OCI-LY7 (cell line): ENCODE measurements at regions not wholly inside any gene's neighbourhood (a gene's known extent, or its start where the extent isn't known, plus 50 kb on each side); places are given as distances from the start of the nearest gene placed in this dataset.

Experiments used
- BruUV-seq: library from RNA; stranded (reverse); fragments of 400-500 nt; replicated peaks from 2 replicates; lab custom pipeline; 2021; lab: Mats Ljungman, UMichigan
- CTCF ChIA-PET: fragments of 300-600 bp; sonication (Branson Sonifier 250); formaldehyde crosslinking; loops from one replicate; lab custom pipeline; 2022; ENCODE audit warnings: antibody characterized with exemption; ENCODE audit not compliant: unreplicated experiment; lab: Charles Lee
- POLR2A ChIA-PET: fragments of 300-600 bp; sonication (Branson Sonifier 250); formaldehyde crosslinking; loops from one replicate; lab custom pipeline; 2022; ENCODE audit warnings: antibody characterized with exemption; lab: Charles Lee
- DNase-seq: peaks from one replicate; pipeline ENCODE4 v3.0.0-alpha.2; 2015; ENCODE audit warnings: low spot score
- H2AFZ ChIP-seq: fragments of 200-600 bp; sonication (generic), shearing (Covaris generic); 2 replicates; pipeline ENCODE4 v1.6.1; 2014; ENCODE audit warnings: mild to moderate bottlenecking, antibody characterized with exemption, low read length, moderate library complexity
- H3K27ac ChIP-seq: fragments of 200-600 bp; sonication (generic); 2 replicates; pipeline ENCODE4 v1.5.1; 2014; ENCODE audit warnings: mixed run types, low read depth, mild to moderate bottlenecking, moderate library complexity, low read length, inconsistent platforms; ENCODE audit not compliant: poor library complexity, severe bottlenecking
- H3K36me3 ChIP-seq: fragments of 200-600 bp; sonication (generic); 2 replicates; pipeline ENCODE4 v1.6.1; 2014; ENCODE audit warnings: mild to moderate bottlenecking, antibody characterized with exemption, low read length, moderate library complexity, mixed read lengths; ENCODE audit not compliant: insufficient read depth
- H3K4me1 ChIP-seq: fragments of 200-600 bp; sonication (generic); 2 replicates; pipeline ENCODE4 v1.5.1; 2014; ENCODE audit warnings: mild to moderate bottlenecking, low read length; ENCODE audit not compliant: insufficient read depth, poor library complexity, severe bottlenecking
- H3K4me2 ChIP-seq: fragments of 200-600 bp; sonication (generic); 2 replicates; pipeline ENCODE4 v1.6.1; 2014; ENCODE audit warnings: mild to moderate bottlenecking, low read length
- H3K4me3 ChIP-seq: fragments of 200-600 bp; sonication (generic); 2 replicates; pipeline ENCODE4 v1.5.1; 2014; ENCODE audit warnings: mild to moderate bottlenecking, low read depth, low read length; ENCODE audit not compliant: poor library complexity, severe bottlenecking
- H3K79me2 ChIP-seq: fragments of 200-600 bp; sonication (generic); 2 replicates; pipeline ENCODE4 v1.6.1; 2016; ENCODE audit warnings: low read depth, mild to moderate bottlenecking, low read length, moderate library complexity, mixed read lengths; ENCODE audit not compliant: insufficient read depth
- H3K9me2 ChIP-seq: fragments of 200-600 bp; sonication (generic); 2 replicates; pipeline ENCODE4 v1.6.1; 2016; ENCODE audit warnings: mild to moderate bottlenecking, low read length, mixed read lengths; ENCODE audit not compliant: insufficient read depth
- H3K9me3 ChIP-seq: fragments of 200-600 bp; sonication (generic); 2 replicates; pipeline ENCODE4 v1.6.1; 2014; ENCODE audit warnings: mild to moderate bottlenecking, mixed run types, low read length, mixed read lengths
- H4K20me1 ChIP-seq: fragments of 200-600 bp; sonication (generic); 2 replicates; pipeline ENCODE4 v1.6.1; 2014; ENCODE audit warnings: mild to moderate bottlenecking, antibody characterized with exemption, low read length, moderate library complexity, mixed read lengths; ENCODE audit not compliant: insufficient read depth
- EZH2phosphoT487 ChIP-seq: fragments of 200-600 bp; sonication (generic); IDR thresholded peaks from 2 replicates; pipeline ENCODE4 v1.6.1; 2018; ENCODE audit warnings: low read depth, borderline replicate concordance, mild to moderate bottlenecking, mixed run types, antibody characterized with exemption, low read length, moderate library complexity, mixed read lengths
- intact Hi-C: fragments of 100-400 bp; cut with micrococcal nuclease; formaldehyde crosslinking; loops from one replicate; pipeline ENCODE4 v1.10.0; 2022; ENCODE audit not compliant: unreplicated experiment
- TF ChIP-seq, protein P1 (sequence below): fragments of 200-600 bp; sonication (generic); conservative IDR thresholded peaks from 2 replicates; pipeline ENCODE4 v1.5.1; 2014; ENCODE audit warnings: mild to moderate bottlenecking, antibody characterized with exemption, low read length, moderate library complexity, mixed read lengths

DNA sequence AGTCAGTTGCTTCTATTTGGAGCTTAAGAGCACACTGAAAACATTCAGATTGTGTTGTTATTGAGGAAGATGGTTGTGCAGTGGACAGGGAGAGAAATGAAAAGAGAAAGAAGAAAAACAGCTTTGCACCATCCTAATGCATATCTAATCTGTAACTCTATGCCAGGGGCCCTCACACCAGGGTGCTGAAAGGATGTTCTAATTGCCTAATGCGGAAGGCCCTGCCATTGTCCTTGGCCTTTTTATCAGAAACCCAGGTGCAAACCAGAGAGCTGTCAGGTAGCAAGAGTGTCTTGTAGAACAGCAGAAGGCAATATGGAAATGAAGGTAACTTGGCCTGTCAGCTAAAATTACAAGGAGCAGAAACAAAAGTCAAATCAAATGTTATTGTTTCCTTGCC lies 384.5 kb upstream of the PIK3R1 start:
- intact Hi-C loops = no loop called here
- Histone ChIP-seq H3K4me3 (no peak overlapping the region), H3K36me3 (no peaks in the 10 kb centered on the region), H4K20me1 (no peaks in the 10 kb centered on the region), H3K4me1 (no peaks in the 10 kb centered on the region), H2AFZ (no peak overlapping the region), H3K79me2 (no peaks in the 10 kb centered on the region), H3K9me3 (no peaks in the 10 kb centered on the region), H3K27ac (no peak overlapping the region), H3K9me2 (no peaks in the 10 kb centered on the region; the same call in 1 of the 2 replicates), H3K4me2 (no peak overlapping the region)
- TF ChIP-seq EZH2phosphoT487 = no peak
- ChIA-PET POLR2A (no interaction called here), CTCF (no interaction called here)
- no TSS peak for BruUV-seq
- DNase-seq = no peak

DNA sequence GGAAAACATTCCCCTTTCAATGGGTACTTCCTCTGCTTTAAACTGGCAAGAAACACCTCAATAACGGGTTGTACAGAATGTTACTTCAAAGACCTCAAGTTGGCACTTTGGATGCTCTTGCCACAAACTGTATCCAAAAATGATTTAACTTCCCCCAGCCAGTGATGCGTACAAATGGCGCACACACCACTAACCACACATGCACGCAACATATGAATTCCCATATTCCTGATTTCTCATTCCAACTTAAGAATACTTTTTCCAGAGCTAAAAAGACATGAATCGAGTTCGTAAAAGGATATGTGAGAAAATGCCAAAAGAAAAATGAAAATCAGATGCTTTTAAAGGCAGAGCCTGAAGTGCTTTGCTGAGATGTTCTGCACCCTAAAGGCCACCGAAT lies 388.0 kb upstream of the PIK3R1 start:
- intact Hi-C loops = no loop called here
- no TSS peak for BruUV-seq
- H3K79me2 ChIP-seq = no peaks in the 10 kb centered on the region
- no peak overlapping the region for H3K4me2 ChIP-seq
- no peak overlapping the region for H2AFZ ChIP-seq
- H3K9me2 ChIP-seq = no peaks in the 10 kb centered on the region
- no peak overlapping the region for H3K27ac ChIP-seq
- ChIA-PET CTCF (no interaction called here), POLR2A (no interaction called here)
- H3K4me3 ChIP-seq = no peak overlapping the region
- H4K20me1 ChIP-seq = no peaks in the 10 kb centered on the region
- no peaks in the 10 kb centered on the region for H3K36me3 ChIP-seq
- H3K9me3 ChIP-seq = no peaks in the 10 kb centered on the region
- no peaks in the 10 kb centered on the region for H3K4me1 ChIP-seq
- no peak for DNase-seq
- TF ChIP-seq, protein P1, sequence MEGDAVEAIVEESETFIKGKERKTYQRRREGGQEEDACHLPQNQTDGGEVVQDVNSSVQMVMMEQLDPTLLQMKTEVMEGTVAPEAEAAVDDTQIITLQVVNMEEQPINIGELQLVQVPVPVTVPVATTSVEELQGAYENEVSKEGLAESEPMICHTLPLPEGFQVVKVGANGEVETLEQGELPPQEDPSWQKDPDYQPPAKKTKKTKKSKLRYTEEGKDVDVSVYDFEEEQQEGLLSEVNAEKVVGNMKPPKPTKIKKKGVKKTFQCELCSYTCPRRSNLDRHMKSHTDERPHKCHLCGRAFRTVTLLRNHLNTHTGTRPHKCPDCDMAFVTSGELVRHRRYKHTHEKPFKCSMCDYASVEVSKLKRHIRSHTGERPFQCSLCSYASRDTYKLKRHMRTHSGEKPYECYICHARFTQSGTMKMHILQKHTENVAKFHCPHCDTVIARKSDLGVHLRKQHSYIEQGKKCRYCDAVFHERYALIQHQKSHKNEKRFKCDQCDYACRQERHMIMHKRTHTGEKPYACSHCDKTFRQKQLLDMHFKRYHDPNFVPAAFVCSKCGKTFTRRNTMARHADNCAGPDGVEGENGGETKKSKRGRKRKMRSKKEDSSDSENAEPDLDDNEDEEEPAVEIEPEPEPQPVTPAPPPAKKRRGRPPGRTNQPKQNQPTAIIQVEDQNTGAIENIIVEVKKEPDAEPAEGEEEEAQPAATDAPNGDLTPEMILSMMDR = no peak
- TF ChIP-seq EZH2phosphoT487 = no peak

DNA sequence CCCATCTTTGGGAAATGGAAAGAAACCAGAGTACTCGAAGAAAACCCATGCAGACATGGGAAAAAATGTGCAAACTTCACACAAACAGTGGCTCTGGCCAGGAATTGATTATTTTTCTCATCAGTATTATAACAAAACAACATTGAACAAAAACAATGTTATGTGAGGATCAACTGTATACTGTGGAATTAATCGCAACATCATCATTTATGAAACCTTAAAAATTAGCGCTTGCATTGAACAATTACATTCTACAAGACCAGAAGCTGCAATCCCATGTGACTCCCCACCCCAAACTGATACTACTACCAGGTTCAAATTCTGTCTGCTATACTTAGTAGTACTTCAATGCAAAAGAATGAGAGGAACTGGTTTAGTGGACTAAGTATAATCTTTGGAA lies 390.7 kb upstream of the PIK3R1 start:
- no peaks in the 10 kb centered on the region for H3K4me1 ChIP-seq
- no peak for TF ChIP-seq EZH2phosphoT487
- TF ChIP-seq, protein P1 = no peak
- H2AFZ ChIP-seq = no peak overlapping the region
- no peaks in the 10 kb centered on the region for H4K20me1 ChIP-seq
- H3K4me3 ChIP-seq = no peak overlapping the region
- no peaks in the 10 kb centered on the region for H3K9me3 ChIP-seq
- H3K36me3 ChIP-seq = no peaks in the 10 kb centered on the region
- intact Hi-C loops = no loop called here
- no peaks in the 10 kb centered on the region for H3K79me2 ChIP-seq
- ChIA-PET CTCF (no interaction called here), POLR2A (no interaction called here)
- H3K9me2 ChIP-seq = no peaks in the 10 kb centered on the region
- H3K27ac ChIP-seq = no peak overlapping the region
- BruUV-seq = no TSS peak
- H3K4me2 ChIP-seq = no peak overlapping the region
- DNase-seq = no peak
